Loucy (cell line): ENCODE measurements at regions not wholly inside any gene's neighbourhood (a gene's known extent, or its start where the extent isn't known, plus 50 kb on each side); places are given as distances from the start of the nearest gene placed in this dataset.

ENCODE experiments used
- H2AFZ ChIP-seq: fragments of 200-600 bp; sonication (generic); 2 replicates; pipeline ENCODE4 v1.6.0; 2016; ENCODE audit warnings: antibody characterized with exemption, mild to moderate bottlenecking, low read length, moderate library complexity
- H3F3A ChIP-seq: fragments of 200-600 bp; 2 replicates; pipeline ENCODE4 v1.6.0; 2016; ENCODE audit warnings: antibody characterized with exemption, low read depth, mild to moderate bottlenecking
- H3K27me3 ChIP-seq: fragments of 200-600 bp; sonication (generic); 2 replicates; pipeline ENCODE4 v1.6.1; 2014; ENCODE audit warnings: low read length, mild to moderate bottlenecking; ENCODE audit not compliant: insufficient read depth, poor library complexity, severe bottlenecking
- H3K36me3 ChIP-seq: fragments of 200-600 bp; sonication (generic); 2 replicates; pipeline ENCODE4 v1.6.1; 2016; ENCODE audit warnings: low read length; ENCODE audit not compliant: insufficient read depth
- H3K4me1 ChIP-seq: fragments of 200-600 bp; sonication (generic); 2 replicates; pipeline ENCODE4 v1.5.1; 2014; ENCODE audit warnings: low read length, mild to moderate bottlenecking; ENCODE audit not compliant: insufficient read depth, poor library complexity, severe bottlenecking
- H3K4me2 ChIP-seq: fragments of 200-600 bp; sonication (generic); 2 replicates; pipeline ENCODE4 v1.6.0; 2014; ENCODE audit warnings: antibody characterized with exemption, low read length, low read depth, mild to moderate bottlenecking; ENCODE audit not compliant: poor library complexity, severe bottlenecking
- H3K4me3 ChIP-seq: fragments of 200-600 bp; sonication (generic); 2 replicates; pipeline ENCODE4 v1.5.1; 2014; ENCODE audit warnings: low read length, mild to moderate bottlenecking, mixed read lengths; ENCODE audit not compliant: poor library complexity, severe bottlenecking
- H3K79me2 ChIP-seq: fragments of 200-600 bp; sonication (generic); 2 replicates; pipeline ENCODE4 v1.6.1; 2014; ENCODE audit warnings: low read length; ENCODE audit not compliant: insufficient read depth
- H3K9ac ChIP-seq: fragments of 200-600 bp; sonication (generic); 2 replicates; pipeline ENCODE4 v1.6.0; 2014; ENCODE audit warnings: mild to moderate bottlenecking, low read depth, low read length, moderate library complexity; ENCODE audit not compliant: poor library complexity, severe bottlenecking
- H3K9me2 ChIP-seq: fragments of 200-600 bp; sonication (generic); replicated peaks from 2 replicates; pipeline ENCODE4 v1.6.1; 2016; ENCODE audit warnings: low read depth, low read length, mixed read lengths
- H3K9me3 ChIP-seq: fragments of 200-600 bp; sonication (generic); 2 replicates; pipeline ENCODE4 v1.6.1; 2014; ENCODE audit warnings: mild to moderate bottlenecking, antibody characterized with exemption, low read length, low read depth; ENCODE audit not compliant: insufficient read depth
- H4K20me1 ChIP-seq: fragments of 200-600 bp; sonication (generic); 2 replicates; pipeline ENCODE4 v1.6.0; 2014; ENCODE audit warnings: antibody characterized with exemption, low read length, mild to moderate bottlenecking; ENCODE audit not compliant: insufficient read depth, poor library complexity, severe bottlenecking
- CTCF ChIP-seq: fragments of 200-600 bp; sonication (generic); conservative IDR thresholded peaks from 2 replicates; pipeline ENCODE4 v1.5.1; 2014; ENCODE audit warnings: mild to moderate bottlenecking, antibody characterized with exemption, low read length
- EZH2phosphoT487 ChIP-seq: fragments of 200-600 bp; IDR thresholded peaks from 2 replicates; pipeline ENCODE4 v1.6.1; 2018; ENCODE audit warnings: antibody characterized with exemption, mild to moderate bottlenecking, moderate library complexity, borderline replicate concordance

- 0 out of 2 replicates have a peak, but pooled peaks cover 3% of the 10 kb centered on the region for H3K9me3 ChIP-seq
- no peak overlapping the region for H3K4me3 ChIP-seq
- no peaks in the 10 kb centered on the region for H3K9me2 ChIP-seq
- no peaks in the 10 kb centered on the region for H3K79me2 ChIP-seq
- no peaks in the 10 kb centered on the region for H3F3A ChIP-seq
- no peak overlapping the region for H2AFZ ChIP-seq
- no peaks in the 10 kb centered on the region for H3K27me3 ChIP-seq
- H4K20me1 ChIP-seq = no peaks in the 10 kb centered on the region
- H3K4me2 ChIP-seq = no peak overlapping the region
- no peak for TF ChIP-seq CTCF
- no peak for TF ChIP-seq EZH2phosphoT487
- no peaks in the 10 kb centered on the region for H3K36me3 ChIP-seq
- no peaks in the 10 kb centered on the region for H3K4me1 ChIP-seq
- H3K9ac ChIP-seq = no peak overlapping the region
These were observed 187.0 kb upstream of the ADCY2 start for GRCh38 chr5:7208938-7209337.

- H3K9me3 ChIP-seq = 0 out of 2 replicates have a peak, but pooled peaks cover 3% of the 10 kb centered on the region
- no peaks in the 10 kb centered on the region for H3F3A ChIP-seq
- no peak overlapping the region for H3K4me3 ChIP-seq
- no peaks in the 10 kb centered on the region for H3K4me1 ChIP-seq
- H4K20me1 ChIP-seq = no peaks in the 10 kb centered on the region
- H3K4me2 ChIP-seq = no peak overlapping the region
- TF ChIP-seq CTCF = no peak
- TF ChIP-seq EZH2phosphoT487 = no peak
- no peaks in the 10 kb centered on the region for H3K9me2 ChIP-seq
- no peaks in the 10 kb centered on the region for H3K27me3 ChIP-seq
- H2AFZ ChIP-seq = no peak overlapping the region
- no peaks in the 10 kb centered on the region for H3K36me3 ChIP-seq
- H3K79me2 ChIP-seq = no peaks in the 10 kb centered on the region
- H3K9ac ChIP-seq = no peak overlapping the region
These were observed 186.3 kb upstream of the ADCY2 start for GRCh38 chr5:7209658-7210057.

- Histone ChIP-seq H4K20me1 (no peaks in the 10 kb centered on the region), H3K27me3 (no peaks in the 10 kb centered on the region), H3K36me3 (no peaks in the 10 kb centered on the region), H3K4me2 (no peak overlapping the region), H3F3A (no peaks in the 10 kb centered on the region), H2AFZ (no peak overlapping the region), H3K9me2 (no peaks in the 10 kb centered on the region), H3K79me2 (no peaks in the 10 kb centered on the region), H3K9me3 (0 out of 2 replicates have a peak, but pooled peaks cover 3% of the 10 kb centered on the region), H3K4me3 (no peak overlapping the region), H3K9ac (no peak overlapping the region), H3K4me1 (no peaks in the 10 kb centered on the region)
- TF ChIP-seq CTCF = no peak
- TF ChIP-seq EZH2phosphoT487 = no peak
These were observed 185.4 kb upstream of the ADCY2 start for GRCh38 chr5:7210549-7210948.
